ENCODE measurements at regions not wholly inside any gene's neighbourhood (a gene's known extent, or its start where the extent isn't known, plus 50 kb on each side); places are given as distances from the start of the nearest gene placed in this dataset.

- TF ChIP-seq CTCF (IDR thresholded peaks at IDR 0.05; ENCODE audit: unreplicated experiment): no peak
- Mint-ChIP-seq H3K36me3 (ENCODE audit: insufficient read depth, unreplicated experiment) (no peaks in the 10 kb centered on the region), H3K4me3 (ENCODE audit: low read depth, unreplicated experiment) (no peak overlapping the region), H3K9me3 (ENCODE audit: low read depth, unreplicated experiment) (peaks cover 3% of the 10 kb centered on the region), H3K4me1 (ENCODE audit: low read depth, unreplicated experiment) (no peaks in the 10 kb centered on the region), H3K27me3 (ENCODE audit: unreplicated experiment) (no peaks in the 10 kb centered on the region), H3K27ac (ENCODE audit: unreplicated experiment) (no peak overlapping the region)
- BruUV-seq (replicated peaks): no TSS peak
- CTCF ChIA-PET: no interaction called here
- intact Hi-C loops (cut with micrococcal nuclease; ENCODE audit: unreplicated experiment): no loop called here
- DNase-seq: no peak
Observed at GRCh38 chr21:27837936-27838335, 871.0 kb upstream of the ADAMTS5 start.

- peaks cover 3% of the 10 kb centered on the region for H3K9me3 Mint-ChIP-seq (ENCODE audit: low read depth, unreplicated experiment)
- no peak for DNase-seq
- CTCF ChIA-PET: no interaction called here
- no peak overlapping the region for H3K4me3 Mint-ChIP-seq (ENCODE audit: low read depth, unreplicated experiment)
- intact Hi-C loops (cut with micrococcal nuclease; ENCODE audit: unreplicated experiment): no loop called here
- TF ChIP-seq CTCF (IDR thresholded peaks at IDR 0.05; ENCODE audit: unreplicated experiment): no peak
- no peak overlapping the region for H3K27ac Mint-ChIP-seq (ENCODE audit: unreplicated experiment)
- H3K4me1 Mint-ChIP-seq (ENCODE audit: low read depth, unreplicated experiment): no peaks in the 10 kb centered on the region
- H3K27me3 Mint-ChIP-seq (ENCODE audit: unreplicated experiment): no peaks in the 10 kb centered on the region
- BruUV-seq (replicated peaks): no TSS peak
- no peaks in the 10 kb centered on the region for H3K36me3 Mint-ChIP-seq (ENCODE audit: insufficient read depth, unreplicated experiment)
Observed at GRCh38 chr21:27833298-27833697, 866.4 kb upstream of the ADAMTS5 start.

- Mint-ChIP-seq H3K9me3 (ENCODE audit: low read depth, unreplicated experiment) (peaks cover 3% of the 10 kb centered on the region), H3K27ac (ENCODE audit: unreplicated experiment) (no peak overlapping the region), H3K4me1 (ENCODE audit: low read depth, unreplicated experiment) (no peaks in the 10 kb centered on the region), H3K36me3 (ENCODE audit: insufficient read depth, unreplicated experiment) (no peaks in the 10 kb centered on the region), H3K27me3 (ENCODE audit: unreplicated experiment) (no peaks in the 10 kb centered on the region), H3K4me3 (ENCODE audit: low read depth, unreplicated experiment) (no peak overlapping the region)
- intact Hi-C loops (cut with micrococcal nuclease; ENCODE audit: unreplicated experiment): no loop called here
- no peak for DNase-seq
- no peak for TF ChIP-seq CTCF (IDR thresholded peaks at IDR 0.05; ENCODE audit: unreplicated experiment)
- BruUV-seq (replicated peaks): no TSS peak
- CTCF ChIA-PET: no interaction called here
Observed at GRCh38 chr21:27831816-27832569, 865.1 kb upstream of the ADAMTS5 start.

GRCh38 chr21:27831177-27831576 lies 864.3 kb upstream of the ADAMTS5 start:
- CTCF ChIA-PET: no interaction called here
- Mint-ChIP-seq H3K36me3 (ENCODE audit: insufficient read depth, unreplicated experiment) (no peaks in the 10 kb centered on the region), H3K27ac (ENCODE audit: unreplicated experiment) (no peak overlapping the region), H3K4me3 (ENCODE audit: low read depth, unreplicated experiment) (no peak overlapping the region), H3K4me1 (ENCODE audit: low read depth, unreplicated experiment) (no peaks in the 10 kb centered on the region), H3K9me3 (ENCODE audit: low read depth, unreplicated experiment) (peaks cover 3% of the 10 kb centered on the region), H3K27me3 (ENCODE audit: unreplicated experiment) (no peaks in the 10 kb centered on the region)
- no peak for TF ChIP-seq CTCF (IDR thresholded peaks at IDR 0.05; ENCODE audit: unreplicated experiment)
- intact Hi-C loops (cut with micrococcal nuclease; ENCODE audit: unreplicated experiment): no loop called here
- DNase-seq: no peak
- no TSS peak for BruUV-seq (replicated peaks)
